NCI-H1092 treated with DMSO at 0.1 percent for 48 hours (cell line): ENCODE measurements at regions not wholly inside any gene's neighbourhood (a gene's known extent, or its start where the extent isn't known, plus 50 kb on each side); places are given as distances from the start of the nearest gene placed in this dataset.
"Not testable (repeated sequence)": the region's sequence is repeated elsewhere in the genome, so short reads cannot be mapped to it uniquely, and the experiment has no call there.

Experiments
- DNase-seq: peaks from one replicate; lab custom pipeline; 2025; lab: John Stamatoyannopoulos, UW

DNA sequence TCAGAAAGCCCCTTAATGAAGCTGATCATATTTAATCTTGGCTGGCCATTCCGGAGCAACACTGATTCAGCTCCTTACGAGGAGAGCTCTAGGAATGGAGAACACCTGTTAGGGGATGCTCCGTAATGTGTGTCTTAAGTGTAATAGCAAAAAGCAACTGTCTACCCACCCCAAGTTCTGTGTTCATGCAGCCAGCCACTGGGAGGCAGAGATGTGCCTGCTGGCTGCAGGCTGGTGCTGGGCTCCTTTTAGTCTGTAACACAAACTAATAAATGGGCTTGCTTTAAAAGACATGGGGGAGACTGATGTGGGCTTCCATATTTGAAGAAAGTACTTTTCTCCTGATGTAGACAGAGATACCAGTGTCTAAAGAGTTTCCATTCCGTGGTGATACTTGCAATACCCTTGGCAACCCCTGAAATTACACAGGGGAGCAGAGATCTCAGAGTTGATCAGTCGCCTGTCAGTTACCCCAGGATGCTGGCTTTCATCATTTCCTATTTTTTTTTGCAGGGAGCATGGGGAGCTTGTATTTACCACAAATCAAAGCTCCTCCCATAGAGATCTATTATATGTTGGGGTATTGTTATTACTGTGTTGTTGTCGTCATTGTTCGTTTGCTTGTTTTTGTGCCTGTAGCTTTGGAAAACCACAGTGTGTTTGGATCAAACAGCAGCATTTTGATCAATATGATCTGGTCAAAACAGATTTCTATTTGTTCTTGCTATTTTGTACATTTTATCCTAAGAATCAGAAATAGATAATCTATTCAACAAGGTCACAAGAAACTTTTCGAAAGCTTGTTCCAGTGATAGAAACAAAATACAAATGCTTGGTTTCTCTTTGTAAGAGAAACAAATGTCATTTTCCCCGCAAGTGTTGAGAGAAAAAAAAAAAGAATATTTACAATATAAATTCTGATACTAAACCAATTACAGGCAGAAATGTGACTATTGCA is 65.8 kb downstream of the MTX3 start:
- DNase-seq, result no peak

DNA sequence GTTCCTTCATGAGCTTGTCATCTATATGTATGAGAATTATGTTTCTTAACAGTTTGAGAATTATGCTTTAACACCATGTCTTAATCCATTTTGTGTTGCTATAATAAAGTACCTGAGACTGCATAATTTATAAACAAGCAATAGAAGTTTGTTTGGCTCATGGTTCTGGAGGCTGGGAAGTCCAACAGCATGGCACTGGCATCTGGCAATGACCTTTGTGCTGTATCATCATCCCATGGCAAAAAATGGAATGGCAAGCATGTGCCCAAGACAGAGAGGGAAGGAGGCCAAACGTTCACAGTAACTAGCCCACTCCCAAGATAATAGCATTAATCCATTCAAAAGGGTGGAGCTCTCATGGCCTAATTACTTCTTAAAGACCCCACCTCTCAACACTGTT is 67.6 kb downstream of the MTX3 start:
- no peak for DNase-seq

- DNase-seq, result no peak
These were observed 68.4 kb downstream of the MTX3 start for GRCh38 chr5:79922626-79923025.

- not testable (repeated sequence) for DNase-seq
These were observed 83.6 kb downstream of the MTX3 start for GRCh38 chr5:79907452-79907851.

GRCh38 chr5:79902571-79902970 is 88.5 kb downstream of the MTX3 start:
- DNase-seq, result not testable (repeated sequence)

GRCh38 chr5:79901631-79902030 is 89.4 kb downstream of the MTX3 start:
- DNase-seq, result no peak

DNA sequence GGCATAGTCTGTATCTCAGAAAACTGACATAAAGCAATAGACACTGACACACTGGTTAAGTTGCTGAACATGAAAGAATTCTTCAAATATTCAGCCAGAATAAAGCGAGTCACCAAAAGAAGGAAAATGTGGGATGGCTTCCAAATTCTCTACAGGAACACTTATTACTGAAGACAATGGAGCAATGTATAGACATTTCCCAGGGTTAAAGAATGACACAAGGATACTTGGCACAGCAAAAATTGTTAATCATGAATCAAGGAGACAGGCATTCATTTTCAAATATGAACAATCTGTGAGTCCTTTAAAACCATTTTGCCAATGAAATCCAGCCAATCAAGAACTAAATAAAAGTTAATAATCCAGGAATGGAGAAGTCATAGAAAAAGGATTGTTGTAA is 92.5 kb downstream of the MTX3 start:
- DNase-seq, result no peak

GRCh38 chr5:79893976-79894375 is 97.1 kb downstream of the MTX3 start:
- DNase-seq, result no peak

GRCh38 chr5:79893485-79893884 is 97.6 kb downstream of the MTX3 start:
- DNase-seq, result no peak

GRCh38 chr5:79890930-79891249 is 100.2 kb downstream of the MTX3 start:
- DNase-seq, result no peak

DNA sequence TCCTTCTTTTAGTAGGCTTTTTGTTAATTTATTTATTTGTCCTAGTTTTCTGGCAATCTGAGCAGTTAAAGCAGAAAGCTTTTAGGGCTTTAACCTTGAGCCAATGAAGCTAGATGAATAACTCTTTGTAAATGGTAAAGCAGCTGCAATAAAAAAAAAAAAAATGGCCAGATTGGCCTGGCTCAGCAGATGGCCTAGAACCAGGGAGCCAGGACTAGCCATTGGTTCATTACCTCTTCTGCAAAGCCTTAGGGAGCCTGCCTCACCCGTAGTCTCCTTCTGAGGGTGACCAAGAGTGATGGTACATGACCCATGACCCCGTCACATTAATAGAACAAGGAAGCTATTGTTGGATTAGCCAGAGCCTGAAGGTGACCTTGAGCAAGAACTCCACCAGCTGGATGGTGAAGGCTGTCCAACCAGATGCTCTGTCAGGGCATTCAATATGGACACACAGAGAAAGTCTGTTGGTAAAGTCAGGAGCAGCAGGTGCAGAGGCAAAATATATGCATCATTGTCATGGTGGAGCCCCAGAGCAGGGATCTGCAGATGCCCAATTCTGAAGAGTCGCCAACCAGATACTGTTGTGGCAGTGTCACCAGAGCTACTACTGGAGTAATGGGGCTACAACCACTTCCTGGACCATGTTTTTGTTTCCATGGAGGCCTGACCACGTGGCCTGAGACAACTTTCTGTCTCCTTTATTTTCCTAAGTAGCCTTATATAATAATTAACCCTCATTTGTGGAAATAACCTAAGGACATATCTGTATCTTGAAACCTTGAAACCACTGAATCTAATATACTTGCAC is 100.7 kb downstream of the MTX3 start:
- no peak for DNase-seq

- no peak for DNase-seq
These were observed 102.4 kb downstream of the MTX3 start for GRCh38 chr5:79888643-79889042.

DNA sequence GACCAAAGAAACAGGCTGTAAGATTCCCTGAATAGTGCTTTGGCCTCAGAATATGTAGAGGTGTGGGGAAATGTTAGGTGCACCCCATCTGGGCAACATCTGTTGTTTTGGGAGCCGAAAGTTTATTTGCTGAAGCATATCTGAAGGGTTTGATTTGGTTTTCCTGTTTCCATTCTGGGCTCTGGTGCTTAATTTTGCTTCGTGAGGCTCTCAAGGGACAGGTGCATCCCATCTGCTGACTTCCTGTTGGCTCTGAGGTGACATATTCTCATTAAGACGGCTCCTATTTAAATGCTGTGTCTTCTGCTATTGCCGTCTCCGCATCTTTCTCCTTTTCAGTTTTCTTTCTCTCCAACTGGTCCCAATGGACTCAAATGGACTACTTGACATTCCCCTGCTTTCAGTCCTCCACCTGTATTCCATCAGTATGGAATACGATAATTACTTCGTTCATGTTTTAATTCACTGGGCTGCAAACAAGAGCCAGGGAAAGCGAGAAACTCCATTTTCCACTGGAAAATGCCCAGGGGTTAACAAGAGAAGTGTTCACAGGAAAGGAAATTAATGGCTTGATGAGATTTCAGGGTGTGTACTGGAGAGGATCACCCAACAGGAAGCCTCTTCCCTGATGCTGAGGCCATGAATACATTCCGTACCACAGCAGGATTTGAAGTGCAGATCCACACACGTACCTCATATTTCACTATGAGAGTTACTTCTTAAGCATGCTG is 104.0 kb downstream of the MTX3 start:
- DNase-seq, result no peak

GRCh38 chr5:79886456-79886855 is 104.6 kb downstream of the MTX3 start:
- peak; percentile 13 for DNase-seq

- DNase-seq, result not testable (repeated sequence)
These were observed 111.2 kb downstream of the MTX3 start for GRCh38 chr5:79879880-79880279.

GRCh38 chr5:79878721-79879336 is 112.2 kb downstream of the MTX3 start:
- DNase-seq, result no peak

DNA sequence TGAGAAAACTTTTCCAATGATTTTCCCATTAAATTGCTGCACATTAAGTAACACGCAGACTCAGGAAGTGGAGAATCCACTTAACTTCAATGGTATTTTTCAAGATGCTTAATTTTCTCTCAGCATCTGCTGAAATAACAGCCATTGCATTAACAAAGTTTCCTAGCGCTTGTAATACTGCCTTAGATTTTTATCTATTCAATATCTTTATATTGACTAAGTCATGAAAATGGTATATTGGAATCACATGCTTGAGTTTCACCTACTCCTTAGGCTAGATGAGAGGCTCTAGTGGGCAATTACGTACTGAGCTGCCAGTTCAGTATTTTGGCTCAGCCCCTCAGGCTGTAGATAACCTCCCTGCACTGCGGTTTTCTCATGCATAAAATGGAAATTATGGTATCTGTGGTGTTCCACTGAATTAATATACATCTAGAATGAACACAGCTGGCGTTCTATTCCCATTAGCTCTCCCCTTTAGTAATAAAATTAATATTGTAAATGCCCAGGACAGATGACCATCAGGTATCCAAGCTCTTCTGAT is 112.9 kb downstream of the MTX3 start:
- DNase-seq, result no peak

DNA sequence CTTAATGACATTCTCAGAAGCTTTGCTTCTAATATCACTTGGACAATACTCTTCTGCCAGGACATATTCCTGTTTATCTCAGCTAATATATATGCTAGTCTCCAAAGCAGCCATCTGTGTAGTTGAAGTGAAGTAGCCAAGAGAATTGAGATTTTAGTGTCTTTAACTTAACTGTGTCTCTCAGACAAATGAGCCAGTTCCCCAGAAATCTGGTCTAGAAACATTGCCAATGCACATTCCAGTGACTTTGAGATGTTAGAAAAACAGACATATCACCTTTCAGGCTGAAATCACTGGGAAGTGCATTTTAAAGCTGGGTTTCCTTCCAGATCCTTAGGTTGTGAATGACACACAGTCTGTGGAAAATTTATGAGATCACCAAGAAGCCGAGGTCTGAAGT is 114.6 kb downstream of the MTX3 start:
- no peak for DNase-seq

DNA sequence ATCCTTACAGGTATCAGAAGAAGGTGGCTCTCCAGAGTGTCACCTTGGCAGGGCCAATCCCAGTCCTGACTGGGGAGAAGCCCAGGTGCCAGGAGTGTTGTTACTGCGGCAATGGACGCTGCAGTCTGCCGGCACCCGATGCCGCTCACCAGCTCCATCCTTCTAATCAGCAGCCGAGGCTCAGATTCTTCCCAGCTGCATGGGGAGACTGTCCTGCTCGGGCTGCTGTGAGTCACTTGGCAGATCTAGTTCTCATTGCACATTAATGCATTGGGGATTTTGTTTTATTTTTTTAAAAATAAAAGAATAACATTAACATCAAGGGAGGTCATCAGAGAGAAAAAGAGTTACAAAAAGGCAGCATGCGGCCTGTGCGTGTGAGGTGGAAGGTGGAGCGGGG is 115.8 kb downstream of the MTX3 start:
- no peak for DNase-seq

GRCh38 chr5:79873187-79873586 is 117.9 kb downstream of the MTX3 start:
- no peak for DNase-seq

DNA sequence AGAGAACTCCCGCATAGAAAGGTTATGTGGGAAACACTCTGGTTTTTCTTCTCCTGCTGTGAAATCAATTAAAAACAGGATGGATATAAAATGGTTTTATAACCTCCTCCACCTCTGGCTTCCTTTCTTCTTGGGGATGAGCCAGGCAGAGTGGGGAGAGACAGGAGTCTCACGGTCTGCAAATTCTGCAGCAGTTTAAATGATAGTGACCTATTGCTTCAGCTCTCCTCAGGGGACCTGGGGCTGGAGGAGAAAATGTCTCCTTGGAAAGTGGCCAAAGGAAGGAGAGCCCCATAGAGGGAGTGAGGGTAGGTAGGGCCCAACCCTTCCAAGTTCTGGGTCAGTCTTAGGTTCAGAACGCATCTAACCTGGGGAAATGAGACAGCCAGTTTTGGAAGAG is 118.8 kb downstream of the MTX3 start:
- no peak for DNase-seq
